ENCODE measurements at regions not wholly inside any gene's neighbourhood (a gene's known extent, or its start where the extent isn't known, plus 50 kb on each side); places are given as distances from the start of the nearest gene placed in this dataset.
"Not testable (repeated sequence)": the region's sequence is repeated elsewhere in the genome, so short reads cannot be mapped to it uniquely, and the experiment has no call there.

- no peak for FAIRE-seq
- no peak for DNase-seq (ENCODE audit: low spot score in 2 of 2)
Observed at GRCh38 chr11:109668973-109669634, 247.1 kb downstream of the C11orf87 start.

- DNase-seq (ENCODE audit: low spot score in 2 of 2) (no peak), FAIRE-seq (no peak)
Observed at GRCh38 chr11:109677231-109677630, 255.2 kb downstream of the C11orf87 start.

GRCh38 chr11:109677876-109678275 is 255.9 kb downstream of the C11orf87 start:
- no peak for DNase-seq (ENCODE audit: low spot score in 2 of 2)
- no peak for FAIRE-seq

DNA sequence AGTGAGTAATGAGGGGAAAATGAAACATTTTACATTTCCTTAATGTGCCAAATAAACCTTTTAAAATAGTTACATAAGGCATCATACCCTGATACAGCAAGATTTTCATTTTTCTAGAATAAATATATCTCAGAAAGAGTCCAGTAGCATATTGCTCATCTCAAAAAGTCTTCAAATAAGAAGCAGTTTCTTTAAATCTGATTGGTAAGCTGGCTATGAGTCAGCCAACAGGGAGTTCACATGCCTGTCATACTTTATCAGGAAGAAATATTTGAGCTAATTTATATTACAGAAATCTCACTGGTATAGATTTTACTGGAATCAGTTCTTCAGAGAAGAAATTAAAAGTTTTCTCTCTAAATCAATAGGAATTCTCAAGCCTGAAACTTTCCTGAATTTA is 258.1 kb downstream of the C11orf87 start:
- FAIRE-seq (no peak), DNase-seq (ENCODE audit: low spot score in 2 of 2) (no peak)

DNA sequence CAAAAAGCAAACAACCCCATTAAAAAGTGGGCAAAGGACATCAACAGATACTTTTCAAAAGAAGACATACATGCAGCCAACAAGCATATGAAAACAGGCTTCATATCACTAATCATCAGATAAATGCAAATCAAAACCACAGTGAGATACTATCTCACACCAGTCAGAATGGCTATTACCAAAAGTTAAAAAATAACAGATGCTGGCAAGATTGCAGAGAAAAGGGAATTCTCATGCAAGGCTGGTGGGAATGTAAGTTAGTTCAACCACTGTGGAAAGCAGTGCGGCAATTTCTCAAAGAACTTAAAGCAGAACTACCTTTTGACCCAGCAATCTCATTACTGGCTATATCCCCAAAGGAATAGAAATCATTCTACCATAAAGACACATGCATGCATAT is 260.8 kb downstream of the C11orf87 start:
- DNase-seq (ENCODE audit: low spot score in 2 of 2); FAIRE-seq: not testable (repeated sequence)

DNA sequence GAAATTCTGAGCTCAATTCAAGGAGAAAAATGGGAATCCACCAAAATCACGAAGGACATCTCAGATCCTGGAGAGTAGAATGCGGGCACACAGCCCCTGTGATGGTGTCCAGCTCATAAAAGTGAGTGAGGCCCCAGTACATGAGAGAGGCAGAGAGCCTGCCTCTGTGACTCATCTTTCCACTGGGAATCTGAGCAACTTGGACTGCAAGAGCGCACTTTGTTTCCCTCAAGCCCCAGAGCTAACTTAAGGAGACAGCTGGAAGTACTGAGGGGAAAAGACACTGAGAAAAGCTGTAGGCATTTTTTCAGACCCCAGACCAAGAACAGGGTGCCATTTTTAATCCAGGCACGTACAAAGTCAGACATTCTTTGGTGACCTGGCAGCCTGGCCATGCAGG is 273.7 kb downstream of the C11orf87 start:
- no peak for FAIRE-seq
- no peak for DNase-seq (ENCODE audit: low spot score in 2 of 2)

- no peak for FAIRE-seq
- no peak for DNase-seq (ENCODE audit: low spot score in 2 of 2)
Observed at GRCh38 chr11:109696191-109696897, 274.4 kb downstream of the C11orf87 start.

GRCh38 chr11:109697140-109697843 is 275.3 kb downstream of the C11orf87 start:
- DNase-seq (ENCODE audit: low spot score in 2 of 2): no peak
- FAIRE-seq: no peak

DNA sequence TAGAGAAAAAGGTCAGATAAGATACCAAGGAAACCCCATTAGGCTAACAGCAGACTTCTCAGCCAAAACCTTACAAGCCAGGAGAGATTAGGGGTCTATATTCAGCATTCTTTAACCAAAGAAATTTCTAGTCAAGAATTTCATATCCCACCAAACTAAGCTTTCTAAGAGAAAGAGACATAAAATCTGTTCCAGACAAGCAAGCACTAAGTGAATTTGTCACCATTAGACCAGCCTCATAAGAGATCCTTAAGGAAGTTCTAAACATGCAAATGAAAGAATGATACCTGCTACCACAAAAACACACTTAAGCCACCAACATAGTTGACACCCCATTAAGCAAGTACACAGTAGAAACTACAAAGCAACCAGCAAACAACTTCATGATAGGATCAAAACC is 276.2 kb downstream of the C11orf87 start:
- FAIRE-seq (no peak), DNase-seq (ENCODE audit: low spot score in 2 of 2) (no peak)

- DNase-seq (ENCODE audit: low spot score in 2 of 2): no peak
- no peak for FAIRE-seq
Observed at GRCh38 chr11:109704432-109704831, 282.4 kb downstream of the C11orf87 start.

DNA sequence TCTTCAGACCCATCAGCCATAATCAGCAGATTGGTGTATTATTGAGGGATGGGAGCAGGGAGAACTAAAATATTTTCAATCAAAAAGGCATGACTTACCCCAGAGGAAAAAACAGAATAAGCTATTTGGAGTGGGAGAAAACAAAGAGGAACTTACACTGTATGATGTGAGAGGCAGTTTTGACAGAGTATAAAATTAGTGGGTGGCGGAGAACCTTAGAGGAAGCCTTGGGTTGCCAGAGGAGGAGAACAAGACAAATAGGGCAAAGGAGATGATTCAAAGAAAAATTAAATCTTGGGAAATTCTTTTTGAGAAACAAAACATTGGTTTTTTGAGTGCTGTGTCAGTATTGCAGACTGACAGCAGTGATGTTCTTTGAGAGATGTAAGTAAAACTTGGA is 285.0 kb downstream of the C11orf87 start:
- FAIRE-seq (no peak), DNase-seq (ENCODE audit: low spot score in 2 of 2) (no peak)

DNA sequence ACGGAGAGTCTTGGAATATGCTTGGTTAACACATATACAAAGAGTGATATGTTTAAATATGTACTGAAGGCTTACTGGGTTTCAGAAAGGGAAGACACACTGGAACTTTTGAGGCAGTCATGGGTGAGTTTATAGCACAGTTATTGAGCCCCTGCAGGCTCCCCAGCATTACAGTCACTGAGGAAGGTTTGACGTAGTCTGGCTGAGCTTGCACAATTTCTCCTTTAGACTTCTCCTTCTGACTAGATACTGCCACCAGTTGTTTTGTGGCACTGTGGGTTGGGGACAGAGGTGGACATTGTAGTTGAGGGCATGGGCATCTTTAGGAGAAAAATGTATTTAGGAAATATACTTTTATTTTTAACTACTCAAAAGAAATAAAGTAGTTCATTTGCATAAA is 285.4 kb downstream of the C11orf87 start:
- no peak for FAIRE-seq
- no peak for DNase-seq (ENCODE audit: low spot score in 2 of 2)

DNA sequence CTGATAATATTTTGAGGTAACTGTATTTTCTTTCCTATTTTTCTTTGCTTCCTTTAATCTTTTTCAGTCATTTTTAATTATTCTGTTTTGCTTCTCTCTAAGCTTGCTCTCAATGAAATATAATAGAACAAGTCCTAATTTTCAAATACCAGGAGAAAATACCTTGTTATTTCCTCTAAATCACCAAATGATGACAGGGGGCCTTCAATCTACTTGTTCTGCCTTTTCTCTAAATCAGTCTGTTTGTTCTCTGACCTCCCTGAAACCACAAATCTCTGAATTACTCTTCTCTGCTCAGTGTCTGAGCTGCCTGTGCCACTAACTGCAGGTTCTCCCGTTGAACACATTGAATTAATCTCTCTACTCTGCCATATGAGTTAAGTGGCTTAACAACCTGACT is 286.2 kb downstream of the C11orf87 start:
- no peak for DNase-seq (ENCODE audit: low spot score in 2 of 2)
- no peak for FAIRE-seq

DNA sequence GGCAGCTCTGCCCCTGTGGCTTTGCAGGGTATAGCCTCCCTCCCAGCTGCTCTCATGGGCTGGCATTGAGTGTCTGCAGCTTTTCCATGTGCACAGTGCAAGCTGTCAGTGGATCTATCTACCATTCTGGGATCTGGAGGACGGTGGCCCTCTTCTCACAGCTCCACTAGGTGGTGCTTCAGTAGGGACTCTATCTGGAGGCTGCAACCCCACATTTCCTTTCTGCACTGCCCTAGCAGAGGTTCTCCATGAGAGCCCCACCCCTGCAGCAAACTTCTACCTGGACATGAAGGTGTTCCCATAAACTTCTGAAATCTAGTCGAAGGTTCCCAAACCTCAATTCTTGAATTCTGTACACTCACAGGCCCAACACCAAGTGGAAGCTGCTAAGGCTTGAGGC is 292.5 kb downstream of the C11orf87 start:
- FAIRE-seq; DNase-seq (ENCODE audit: low spot score in 2 of 2): not testable (repeated sequence)

DNA sequence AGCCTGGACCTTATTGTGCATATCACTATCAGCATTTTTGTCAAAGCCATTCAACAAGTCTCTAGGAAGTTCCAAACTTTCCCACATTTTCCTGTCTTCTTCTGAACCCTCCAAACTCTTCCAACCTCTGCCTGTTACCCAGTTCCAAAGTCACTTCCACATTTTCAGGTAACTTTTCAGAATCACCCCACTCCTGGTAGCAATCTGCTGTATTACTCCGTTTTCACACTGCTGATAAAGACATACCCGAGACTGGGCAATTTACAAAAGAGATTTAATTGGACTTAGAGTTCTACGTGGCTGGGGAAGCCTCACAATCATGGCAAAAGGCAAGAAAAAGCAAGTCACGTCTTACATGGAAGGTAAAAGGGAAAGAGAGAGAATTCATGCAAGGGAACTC is 293.4 kb downstream of the C11orf87 start:
- DNase-seq (ENCODE audit: low spot score in 2 of 2); FAIRE-seq: not testable (repeated sequence)

DNA sequence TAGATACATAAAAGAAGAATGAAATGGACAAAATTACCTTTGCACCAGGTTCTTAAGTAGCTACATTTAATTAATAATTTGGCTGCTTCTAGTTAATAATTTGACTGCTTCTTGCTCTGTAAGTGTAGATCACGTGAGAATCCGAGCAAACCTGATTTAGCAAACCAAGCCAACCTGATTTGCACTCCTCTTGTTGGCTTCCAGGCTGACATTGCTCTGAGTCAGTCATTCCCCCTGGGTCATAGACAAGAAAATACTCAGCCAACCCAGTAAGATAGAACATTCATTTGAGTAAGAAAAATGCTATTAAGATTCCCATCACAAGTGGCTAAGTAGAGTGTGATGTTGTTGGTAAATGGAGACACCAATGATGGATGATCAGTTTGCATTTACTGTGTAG is 304.1 kb downstream of the C11orf87 start:
- no peak for FAIRE-seq
- DNase-seq (ENCODE audit: low spot score in 2 of 2): no peak

- no peak for DNase-seq (ENCODE audit: low spot score in 2 of 2)
- FAIRE-seq: no peak
Observed at GRCh38 chr11:109728056-109728455, 306.1 kb downstream of the C11orf87 start.

DNA sequence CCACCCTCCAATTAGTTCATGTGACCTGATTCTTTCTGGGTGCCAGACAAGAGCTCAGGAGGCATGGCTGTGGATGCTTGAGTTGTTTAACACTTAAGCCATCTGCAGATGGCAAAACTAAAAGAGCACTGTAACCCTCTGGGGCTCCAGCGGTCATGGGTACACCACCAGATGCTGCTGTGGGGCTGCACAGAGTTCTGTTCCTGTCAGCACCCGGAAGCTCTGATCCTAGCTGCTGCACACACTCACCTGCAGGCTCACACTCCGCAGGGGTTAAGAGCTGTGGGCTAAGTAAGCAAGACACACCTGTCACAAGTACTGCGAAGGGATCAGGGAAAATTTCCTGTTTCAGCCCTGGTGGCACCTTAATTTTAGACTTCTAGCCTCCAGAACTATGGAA is 307.8 kb downstream of the C11orf87 start:
- FAIRE-seq (no peak), DNase-seq (ENCODE audit: low spot score in 2 of 2) (no peak)

DNA sequence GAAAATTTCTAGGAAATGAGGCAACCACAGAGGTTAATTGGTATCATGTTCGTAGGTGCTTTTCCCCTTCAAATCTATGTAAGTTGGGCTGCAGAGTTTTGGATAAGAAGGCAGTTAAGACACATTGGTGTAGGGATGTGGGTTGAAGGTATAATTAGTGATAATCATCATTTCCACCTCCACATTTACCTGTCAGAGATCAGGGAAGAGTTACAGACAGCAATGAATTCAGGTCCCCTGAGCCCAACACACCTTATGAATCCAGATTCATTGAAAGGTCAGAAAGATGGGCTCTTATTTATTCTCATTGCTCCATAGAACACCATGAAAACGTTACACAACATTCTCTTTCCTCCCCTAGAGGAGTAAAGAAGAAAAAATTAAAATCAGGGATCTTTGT is 308.7 kb downstream of the C11orf87 start:
- DNase-seq (ENCODE audit: low spot score in 2 of 2): no peak
- FAIRE-seq: no peak

DNA sequence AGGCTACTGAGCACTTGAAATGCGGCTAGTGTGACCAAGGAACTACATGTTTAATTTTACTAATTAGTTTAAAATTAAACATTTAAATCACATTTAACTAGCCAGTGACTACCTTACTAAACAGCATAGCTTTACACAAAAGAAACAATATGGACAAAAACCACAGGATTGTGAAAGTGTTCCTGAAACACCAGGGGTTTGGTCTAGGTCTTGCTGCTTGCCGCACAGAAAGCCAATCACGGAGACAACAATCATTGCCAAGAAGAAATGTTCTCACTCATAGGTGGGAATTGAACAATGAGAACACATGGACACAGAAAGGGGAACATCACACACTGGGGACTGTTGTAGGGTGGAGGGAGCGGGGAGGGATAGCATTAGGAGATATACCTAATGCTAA is 309.5 kb downstream of the C11orf87 start:
- FAIRE-seq (no peak), DNase-seq (ENCODE audit: low spot score in 2 of 2) (no peak)

- DNase-seq (ENCODE audit: low spot score in 2 of 2) (no peak), FAIRE-seq (no peak)
Observed at GRCh38 chr11:109733245-109733644, 311.3 kb downstream of the C11orf87 start.

DNA sequence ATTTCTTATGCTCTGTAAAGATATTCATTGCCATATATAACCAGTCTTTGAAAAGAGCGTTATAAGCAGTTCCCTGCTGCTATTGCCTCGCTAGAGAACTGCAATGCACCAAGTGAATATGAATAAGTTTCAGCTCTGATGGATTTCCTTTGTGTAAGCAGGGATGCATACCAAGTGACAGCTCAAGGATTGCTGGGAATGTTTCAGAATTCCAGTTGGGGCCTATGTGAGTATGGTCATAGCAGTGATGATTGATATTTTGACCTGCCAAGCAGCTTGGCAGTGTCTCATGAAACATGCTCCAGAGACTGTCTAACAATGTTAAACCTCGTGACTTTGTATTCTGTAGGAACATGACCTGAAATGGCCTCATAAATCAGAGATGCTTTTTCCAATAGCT is 312.6 kb downstream of the C11orf87 start:
- no peak for FAIRE-seq

More for the DNA sequence above, 312.6 kb downstream of the C11orf87 start:
- no peak for DNase-seq (ENCODE audit: low spot score in 2 of 2)
